ENCODE measurements at regions not wholly inside any gene's neighbourhood (a gene's known extent, or its start where the extent isn't known, plus 50 kb on each side); places are given as distances from the start of the nearest gene placed in this dataset.

DNA sequence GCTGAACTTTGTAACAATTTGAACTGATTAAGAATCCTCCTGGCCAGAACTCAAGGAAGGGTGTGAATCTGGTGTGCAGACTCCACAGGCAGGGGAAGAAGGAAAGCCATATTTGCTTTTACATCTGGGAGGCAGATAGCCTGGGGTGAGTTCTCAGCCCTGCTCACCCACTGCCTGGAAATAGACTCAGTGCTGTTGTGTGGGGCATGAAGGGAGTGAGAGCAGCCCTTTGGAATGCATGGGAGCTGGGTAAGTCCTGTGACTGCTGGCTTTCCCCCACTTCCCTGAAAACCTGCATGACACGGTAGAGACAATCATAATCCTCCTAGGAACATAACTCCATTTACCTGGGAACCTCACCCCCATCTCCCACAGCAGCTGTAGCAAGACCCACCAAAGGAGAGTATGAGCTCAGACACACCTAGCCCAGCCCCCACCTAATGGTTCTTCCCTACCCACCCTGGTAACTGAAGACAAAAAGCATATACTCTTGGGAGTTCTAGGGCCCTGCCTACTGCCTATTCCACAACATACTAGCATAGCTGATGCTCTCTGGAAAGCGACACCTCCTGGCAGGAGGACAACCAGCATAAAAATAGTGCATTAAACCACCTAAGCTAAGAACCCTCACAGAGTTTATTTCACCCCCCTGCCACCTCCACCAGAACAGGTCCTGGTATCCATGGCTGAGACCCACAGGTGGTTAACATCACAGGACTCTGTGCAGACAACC lies 59.3 kb upstream of the UBQLN2 start:
- no peak overlapping the region for H3K27ac ChIP-seq (ENCODE audit: low read depth, low read length, poor library complexity, severe bottlenecking)
- H3K9ac ChIP-seq (ENCODE audit: low read length), result no peak overlapping the region
- no peaks in the 10 kb centered on the region for H3K4me1 ChIP-seq (ENCODE audit: insufficient read depth, low read length, severe bottlenecking)
- H3K9me3 ChIP-seq (ENCODE audit: low read length), result no peaks in the 10 kb centered on the region
- no peak overlapping the region for H2AFZ ChIP-seq (ENCODE audit: low read length)
- H4K20me1 ChIP-seq (ENCODE audit: insufficient read depth, low read length), result no peaks in the 10 kb centered on the region
- no peak overlapping the region for H3K4me2 ChIP-seq (ENCODE audit: low read length)
- no peaks in the 10 kb centered on the region for H3K79me2 ChIP-seq (ENCODE audit: insufficient read depth, low read length)
- H3K27me3 ChIP-seq (ENCODE audit: insufficient read depth, low read length), result no peaks in the 10 kb centered on the region
- H3F3A ChIP-seq (ENCODE audit: insufficient read depth, low read length), result no peaks in the 10 kb centered on the region
- H3K36me3 ChIP-seq (ENCODE audit: insufficient read depth, low read length), result no peaks in the 10 kb centered on the region
- H3K9me2 ChIP-seq (ENCODE audit: low read depth, low read length), result no peaks in the 10 kb centered on the region
- H3K4me3 ChIP-seq (ENCODE audit: low read depth, low read length, poor library complexity, severe bottlenecking), result no peak overlapping the region
- TF ChIP-seq, protein P1, sequence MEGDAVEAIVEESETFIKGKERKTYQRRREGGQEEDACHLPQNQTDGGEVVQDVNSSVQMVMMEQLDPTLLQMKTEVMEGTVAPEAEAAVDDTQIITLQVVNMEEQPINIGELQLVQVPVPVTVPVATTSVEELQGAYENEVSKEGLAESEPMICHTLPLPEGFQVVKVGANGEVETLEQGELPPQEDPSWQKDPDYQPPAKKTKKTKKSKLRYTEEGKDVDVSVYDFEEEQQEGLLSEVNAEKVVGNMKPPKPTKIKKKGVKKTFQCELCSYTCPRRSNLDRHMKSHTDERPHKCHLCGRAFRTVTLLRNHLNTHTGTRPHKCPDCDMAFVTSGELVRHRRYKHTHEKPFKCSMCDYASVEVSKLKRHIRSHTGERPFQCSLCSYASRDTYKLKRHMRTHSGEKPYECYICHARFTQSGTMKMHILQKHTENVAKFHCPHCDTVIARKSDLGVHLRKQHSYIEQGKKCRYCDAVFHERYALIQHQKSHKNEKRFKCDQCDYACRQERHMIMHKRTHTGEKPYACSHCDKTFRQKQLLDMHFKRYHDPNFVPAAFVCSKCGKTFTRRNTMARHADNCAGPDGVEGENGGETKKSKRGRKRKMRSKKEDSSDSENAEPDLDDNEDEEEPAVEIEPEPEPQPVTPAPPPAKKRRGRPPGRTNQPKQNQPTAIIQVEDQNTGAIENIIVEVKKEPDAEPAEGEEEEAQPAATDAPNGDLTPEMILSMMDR (IDR thresholded peaks at IDR 0.05; ENCODE audit: low read length), result peak; percentile 10; the same call in 1 of the 2 replicates
- no peak for TF ChIP-seq EZH2 (IDR thresholded peaks at IDR 0.05; ENCODE audit: borderline replicate concordance, low read length)

DNA sequence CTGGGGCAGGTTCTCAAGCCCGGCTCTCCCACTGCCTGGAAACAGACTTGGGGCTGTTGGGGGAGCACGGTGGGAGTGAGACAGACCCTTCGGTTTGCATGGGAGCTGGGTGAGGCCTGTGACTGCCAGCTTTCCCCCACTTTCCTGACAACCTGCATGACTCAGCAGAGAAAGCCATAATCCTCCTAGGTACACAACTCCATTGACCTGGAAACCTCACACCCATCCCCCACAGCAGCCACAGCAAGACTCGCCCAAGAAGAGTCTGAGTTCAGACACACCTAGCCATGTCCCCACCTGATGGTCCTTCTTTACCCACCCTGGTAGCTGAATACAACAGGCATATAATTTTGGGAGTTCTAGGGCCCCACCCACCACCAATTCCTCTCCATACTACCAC lies 57.6 kb upstream of the UBQLN2 start:
- Histone ChIP-seq H3K27me3 (ENCODE audit: insufficient read depth, low read length) (no peaks in the 10 kb centered on the region), H3K27ac (ENCODE audit: low read depth, low read length, poor library complexity, severe bottlenecking) (no peak overlapping the region)
- TF ChIP-seq, protein P1 (IDR thresholded peaks at IDR 0.05; ENCODE audit: low read length), result no peak
- TF ChIP-seq EZH2 (IDR thresholded peaks at IDR 0.05; ENCODE audit: borderline replicate concordance, low read length), result no peak

More for the DNA sequence above, 57.6 kb upstream of the UBQLN2 start:
- Histone ChIP-seq H3F3A (ENCODE audit: insufficient read depth, low read length) (no peaks in the 10 kb centered on the region), H3K4me2 (ENCODE audit: low read length) (no peak overlapping the region), H3K4me1 (ENCODE audit: insufficient read depth, low read length, severe bottlenecking) (no peaks in the 10 kb centered on the region), H2AFZ (ENCODE audit: low read length) (no peak overlapping the region), H3K36me3 (ENCODE audit: insufficient read depth, low read length) (no peaks in the 10 kb centered on the region), H3K79me2 (ENCODE audit: insufficient read depth, low read length) (no peaks in the 10 kb centered on the region), H3K9ac (ENCODE audit: low read length) (no peak overlapping the region), H3K4me3 (ENCODE audit: low read depth, low read length, poor library complexity, severe bottlenecking) (no peak overlapping the region), H4K20me1 (ENCODE audit: insufficient read depth, low read length) (no peaks in the 10 kb centered on the region), H3K9me2 (ENCODE audit: low read depth, low read length) (no peaks in the 10 kb centered on the region), H3K9me3 (ENCODE audit: low read length) (no peaks in the 10 kb centered on the region)

Data from OCI-LY1 (cell line).